SK-N-SH treated with all-trans-retinoic acid at 6 μM for 48 hours (cell line): ENCODE measurements at regions not wholly inside any gene's neighbourhood (a gene's known extent, or its start where the extent isn't known, plus 50 kb on each side); places are given as distances from the start of the nearest gene placed in this dataset.

Experiments
- BACH2 ChIP-seq: fragments of 250-450 bp; sonication (Bioruptor Pico); IDR thresholded peaks from 2 replicates; pipeline ENCODE4 v1.9.0; 2021; ENCODE audit warnings: mild to moderate bottlenecking, borderline replicate concordance
- ESRRG ChIP-seq: fragments of 250-450 bp; sonication (Bioruptor Pico); IDR thresholded peaks from 2 replicates; pipeline ENCODE4 v1.6.1; 2021; ENCODE audit warnings: mild to moderate bottlenecking
- GLIS3 ChIP-seq: fragments of 250-450 bp; sonication (Bioruptor Pico); IDR thresholded peaks from 2 replicates; pipeline ENCODE4 v1.5.0; 2020; ENCODE audit warnings: mild to moderate bottlenecking, moderate library complexity
- ISL1 ChIP-seq: fragments of 250-450 bp; sonication (Bioruptor Pico); IDR thresholded peaks from 2 replicates; pipeline ENCODE4 v2.1.2; 2022; ENCODE audit warnings: mild to moderate bottlenecking, moderate library complexity
- OSR1 ChIP-seq: fragments of 250-450 bp; sonication (Bioruptor Pico); IDR thresholded peaks from 2 replicates; pipeline ENCODE4 v1.8.0; 2022; ENCODE audit warnings: moderate library complexity, mild to moderate bottlenecking, inconsistent platforms
- POU6F1 ChIP-seq: fragments of 250-450 bp; sonication (Bioruptor Pico); IDR thresholded peaks from 2 replicates; pipeline ENCODE4 v1.8.0; 2021; ENCODE audit warnings: low read depth, mild to moderate bottlenecking, moderate library complexity, borderline replicate concordance
- RARB ChIP-seq: fragments of 250-450 bp; sonication (Bioruptor Pico); IDR thresholded peaks from 2 replicates; pipeline ENCODE4 v1.8.0; 2021; ENCODE audit warnings: mild to moderate bottlenecking, moderate library complexity
- SNAI2 ChIP-seq: fragments of 250-450 bp; sonication (Bioruptor Pico); IDR thresholded peaks from 2 replicates; pipeline ENCODE4 v1.5.0; 2020; ENCODE audit warnings: mild to moderate bottlenecking, moderate library complexity
- ZFP3 ChIP-seq: fragments of 250-450 bp; sonication (Bioruptor Pico); IDR thresholded peaks from 2 replicates; pipeline ENCODE4 v1.5.0; 2020; ENCODE audit warnings: mild to moderate bottlenecking, moderate library complexity
- ZFP30 ChIP-seq: fragments of 450-650 bp; formaldehyde crosslinking; IDR thresholded peaks from 2 replicates; pipeline ENCODE4 v1.5.0; 2022; ENCODE audit warnings: mild to moderate bottlenecking, moderate library complexity
- ZNF565 ChIP-seq: fragments of 450-650 bp; formaldehyde crosslinking; conservative IDR thresholded peaks from 2 replicates; pipeline ENCODE4 v1.5.0; 2020; ENCODE audit warnings: low read depth, mild to moderate bottlenecking, moderate library complexity
- ZNF70 ChIP-seq: fragments of 450-650 bp; formaldehyde crosslinking; IDR thresholded peaks from 2 replicates; pipeline ENCODE4 v1.5.0; 2020; ENCODE audit warnings: mild to moderate bottlenecking, moderate library complexity
- TF ChIP-seq, protein P1 (sequence below): fragments of 250-450 bp; sonication (Bioruptor Pico); IDR thresholded peaks from 2 replicates; pipeline ENCODE4 v1.8.0; 2020; ENCODE audit warnings: mild to moderate bottlenecking, moderate library complexity, borderline replicate concordance
- TF ChIP-seq, protein P2 (sequence below): fragments of 250-450 bp; sonication (Bioruptor Pico); IDR thresholded peaks from 2 replicates; pipeline ENCODE4 v1.5.1; 2020; ENCODE audit warnings: low read depth, mild to moderate bottlenecking, moderate library complexity

- TF ChIP-seq BACH2 (CRISPR knock-in tag) (no peak), ISL1 (CRISPR knock-in tag) (no peak), RARB (CRISPR knock-in tag) (no peak), ZNF70 (CRISPR knock-in tag) (no peak), POU6F1 (CRISPR knock-in tag) (no peak), ZFP3 (no peak), OSR1 (CRISPR knock-in tag) (no peak), ZFP30 (CRISPR knock-in tag) (no peak), ESRRG (CRISPR knock-in tag) (no peak), ZNF565 (no peak), SNAI2 (no peak), GLIS3 (CRISPR knock-in tag) (no peak)
- TF ChIP-seq, protein P1, sequence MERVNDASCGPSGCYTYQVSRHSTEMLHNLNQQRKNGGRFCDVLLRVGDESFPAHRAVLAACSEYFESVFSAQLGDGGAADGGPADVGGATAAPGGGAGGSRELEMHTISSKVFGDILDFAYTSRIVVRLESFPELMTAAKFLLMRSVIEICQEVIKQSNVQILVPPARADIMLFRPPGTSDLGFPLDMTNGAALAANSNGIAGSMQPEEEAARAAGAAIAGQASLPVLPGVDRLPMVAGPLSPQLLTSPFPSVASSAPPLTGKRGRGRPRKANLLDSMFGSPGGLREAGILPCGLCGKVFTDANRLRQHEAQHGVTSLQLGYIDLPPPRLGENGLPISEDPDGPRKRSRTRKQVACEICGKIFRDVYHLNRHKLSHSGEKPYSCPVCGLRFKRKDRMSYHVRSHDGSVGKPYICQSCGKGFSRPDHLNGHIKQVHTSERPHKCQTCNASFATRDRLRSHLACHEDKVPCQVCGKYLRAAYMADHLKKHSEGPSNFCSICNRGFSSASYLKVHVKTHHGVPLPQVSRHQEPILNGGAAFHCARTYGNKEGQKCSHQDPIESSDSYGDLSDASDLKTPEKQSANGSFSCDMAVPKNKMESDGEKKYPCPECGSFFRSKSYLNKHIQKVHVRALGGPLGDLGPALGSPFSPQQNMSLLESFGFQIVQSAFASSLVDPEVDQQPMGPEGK (CRISPR knock-in tag) = no peak
- TF ChIP-seq, protein P2, sequence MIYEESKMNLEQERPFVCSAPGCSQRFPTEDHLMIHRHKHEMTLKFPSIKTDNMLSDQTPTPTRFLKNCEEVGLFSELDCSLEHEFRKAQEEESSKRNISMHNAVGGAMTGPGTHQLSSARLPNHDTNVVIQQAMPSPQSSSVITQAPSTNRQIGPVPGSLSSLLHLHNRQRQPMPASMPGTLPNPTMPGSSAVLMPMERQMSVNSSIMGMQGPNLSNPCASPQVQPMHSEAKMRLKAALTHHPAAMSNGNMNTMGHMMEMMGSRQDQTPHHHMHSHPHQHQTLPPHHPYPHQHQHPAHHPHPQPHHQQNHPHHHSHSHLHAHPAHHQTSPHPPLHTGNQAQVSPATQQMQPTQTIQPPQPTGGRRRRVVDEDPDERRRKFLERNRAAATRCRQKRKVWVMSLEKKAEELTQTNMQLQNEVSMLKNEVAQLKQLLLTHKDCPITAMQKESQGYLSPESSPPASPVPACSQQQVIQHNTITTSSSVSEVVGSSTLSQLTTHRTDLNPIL = no peak
Measured at GRCh38 chr9:117551171-117551570, 136.3 kb upstream of the ASTN2 start.
